ENCODE measurements at regions not wholly inside any gene's neighbourhood (a gene's known extent, or its start where the extent isn't known, plus 50 kb on each side); places are given as distances from the start of the nearest gene placed in this dataset.

GRCh38 chr1:55504306-55504731 is 289.2 kb upstream of the USP24 start:
- H3K27me3 ChIP-seq (replicated peaks in 1 of 4; ENCODE audit: control insufficient read depth in 3 of 4, extremely low read depth in 1 of 4, insufficient read depth in 3 of 4, low read length in 3 of 4): no peaks in the 10 kb centered on the region
- H3K14ac ChIP-seq (ENCODE audit: insufficient read length): no peak overlapping the region
- H3K23ac ChIP-seq (ENCODE audit: insufficient read length): no peak overlapping the region
- no peak overlapping the region for H3K4me2 ChIP-seq (ENCODE audit: insufficient read depth in 1 of 2, low read depth in 2 of 2, low read length in 2 of 2)
- H3K4ac ChIP-seq (replicated peaks; ENCODE audit: insufficient read length, low read depth, low read length): no peak overlapping the region
- POLR2A ChIA-PET (ENCODE audit: partially characterized antibody): no interaction called here
- DNase-seq (ENCODE audit: low read depth in 1 of 2, low spot score in 2 of 2): no peak
- H3K36me3 ChIP-seq (ENCODE audit: control insufficient read depth in 2 of 4, insufficient read depth in 4 of 4, low read length in 3 of 4): no peaks in the 10 kb centered on the region
- H3K79me2 ChIP-seq (ENCODE audit: control insufficient read depth in 1 of 2, insufficient read depth in 2 of 2, low read length in 2 of 2): no peaks in the 10 kb centered on the region
- no peak overlapping the region for H2BK12ac ChIP-seq (ENCODE audit: low read depth, low read length)
- CTCF ChIA-PET (ENCODE audit: partially characterized antibody): no interaction called here
- H2AFZ ChIP-seq (ENCODE audit: low read length): no peak overlapping the region
- H3K79me1 ChIP-seq (ENCODE audit: low read depth, low read length): no peaks in the 10 kb centered on the region
- WGBS, 2 experiments (ENCODE audit: extremely low coverage in 1 of 2, insufficient coverage in 1 of 2, insufficient read length in 1 of 2, insufficient replicate concordance in 2 of 2, low coverage in 1 of 2, low lambda C conversion rate in 2 of 2, missing lambda C conversion rate in 1 of 2): 84% methylated on average over 4 of the region's 4 CpGs; no CpG with 5 or more reads in 1 of the 2 experiments
- H4K8ac ChIP-seq (ENCODE audit: extremely low read depth, insufficient read depth, low read length): no peak overlapping the region
- no peak overlapping the region for H3K4me3 ChIP-seq (ENCODE audit: extremely low read depth in 1 of 4, insufficient read depth in 2 of 4, low read depth in 3 of 4, low read length in 4 of 4)
- no peak overlapping the region for H3K56ac ChIP-seq (replicated peaks; ENCODE audit: insufficient read length, low read depth, low read length)
- FAIRE-seq: no peak
- TF ChIP-seq POU5F1 (IDR thresholded peaks at IDR 0.05; ENCODE audit: low read depth, low read length): no peak
- TF ChIP-seq SRF (IDR thresholded peaks at IDR 0.05; ENCODE audit: low read depth, low read length): no peak
- no peak for TF ChIP-seq NRF1 (IDR thresholded peaks at IDR 0.05; ENCODE audit: low read depth, low read length)
- TF ChIP-seq YY1 (IDR thresholded peaks at IDR 0.05; ENCODE audit: low read depth, low read length): no peak
- TF ChIP-seq SP1 (IDR thresholded peaks at IDR 0.05; ENCODE audit: low read depth, low read length): no peak
- H3K18ac ChIP-seq (ENCODE audit: extremely low read depth, low read length): no peak overlapping the region
- H3K4me1 ChIP-seq (replicated peaks in 1 of 4; ENCODE audit: control insufficient read depth in 3 of 4, insufficient read depth in 4 of 4, low read length in 3 of 4): no peaks in the 10 kb centered on the region
- H2BK120ac ChIP-seq (replicated peaks; ENCODE audit: low read depth, low read length): no peak overlapping the region
- H2BK20ac ChIP-seq (ENCODE audit: low read length): no peak overlapping the region
- H4K20me1 ChIP-seq (replicated peaks in 1 of 2; ENCODE audit: control insufficient read depth in 1 of 2, insufficient read depth in 2 of 2, low read length in 2 of 2): no peaks in the 10 kb centered on the region
- no peak overlapping the region for H4K91ac ChIP-seq (replicated peaks; ENCODE audit: insufficient read length, low read length)
- H2AK5ac ChIP-seq (ENCODE audit: low read depth, low read length): no peak overlapping the region
- no peak overlapping the region for H2BK5ac ChIP-seq (ENCODE audit: low read depth, low read length)
- H3K23me2 ChIP-seq (ENCODE audit: low read depth, low read length): no peaks in the 10 kb centered on the region; the same call in 1 of the 2 replicates
- no peak overlapping the region for H4K5ac ChIP-seq (ENCODE audit: insufficient read length, low read depth, low read length)
- H3K27ac ChIP-seq (ENCODE audit: low read depth, low read length): no peak overlapping the region
- no peak overlapping the region for H2BK15ac ChIP-seq (ENCODE audit: low read length)
- H3K9ac ChIP-seq (replicated peaks in 1 of 4; ENCODE audit: extremely low read depth in 1 of 4, low read depth in 3 of 4, low read length in 3 of 4): no peak overlapping the region
- H3K9me3 ChIP-seq (ENCODE audit: insufficient read depth in 2 of 2, low read depth in 1 of 2, low read length in 1 of 2): no peaks in the 10 kb centered on the region
